AG10803 (cell line): ENCODE measurements at regions not wholly inside any gene's neighbourhood (a gene's known extent, or its start where the extent isn't known, plus 50 kb on each side); places are given as distances from the start of the nearest gene placed in this dataset.
A peak's percentile ranks its signal among the peaks of the same experiment; 100 is the strongest.

Source experiments
- DNase-seq: peaks from one replicate; pipeline ENCODE4 v3.0.0; 2010; ENCODE audit warnings: low read depth
- H3K4me3 ChIP-seq: 2 replicates; pipeline ENCODE4 v1.5.1; 2011; ENCODE audit warnings: mild to moderate bottlenecking, low read length, control low read depth
- CTCF ChIP-seq: conservative IDR thresholded peaks from 2 replicates; pipeline ENCODE4 v1.5.1; 2011; ENCODE audit warnings: mild to moderate bottlenecking, low read length, control low read depth, inconsistent platforms

- TF ChIP-seq CTCF: no peak
- H3K4me3 ChIP-seq: no peak overlapping the region
- no peak for DNase-seq
Observed at GRCh38 chr9:89969881-89970639, 365.2 kb downstream of the GADD45G start.

- DNase-seq: no peak
- H3K4me3 ChIP-seq: no peak overlapping the region
- TF ChIP-seq CTCF: no peak
Observed at GRCh38 chr9:89970701-89971100, 365.9 kb downstream of the GADD45G start.

GRCh38 chr9:89972535-89972934 lies 367.7 kb downstream of the GADD45G start:
- H3K4me3 ChIP-seq: no peak overlapping the region
- TF ChIP-seq CTCF: no peak
- DNase-seq: no peak

GRCh38 chr9:89974582-89974981 lies 369.8 kb downstream of the GADD45G start:
- no peak for TF ChIP-seq CTCF
- DNase-seq: no peak
- no peak overlapping the region for H3K4me3 ChIP-seq

GRCh38 chr9:89975024-89975423 lies 370.2 kb downstream of the GADD45G start:
- H3K4me3 ChIP-seq: no peak overlapping the region
- no peak for TF ChIP-seq CTCF
- DNase-seq: no peak

GRCh38 chr9:89975630-89976029 lies 370.8 kb downstream of the GADD45G start:
- no peak for DNase-seq
- H3K4me3 ChIP-seq: no peak overlapping the region
- TF ChIP-seq CTCF: no peak

- peak; percentile 44 for DNase-seq
- no peak overlapping the region for H3K4me3 ChIP-seq
- peak; percentile 55 for TF ChIP-seq CTCF
Observed at GRCh38 chr9:89978185-89978584, 373.4 kb downstream of the GADD45G start.
